Posterior vena cava (tissue), 2 donors: ENCODE measurements at regions not wholly inside any gene's neighbourhood (a gene's known extent, or its start where the extent isn't known, plus 50 kb on each side); places are given as distances from the start of the nearest gene placed in this dataset.

ENCODE experiments used
- DNase-seq: peaks from one replicate; pipeline ENCODE4 v3.0.0-alpha.2; 2020; ENCODE audit warnings: low spot score
- intact Hi-C, 2 donors: fragments of 100-400 bp; cut with DNase I; formaldehyde crosslinking; loops; one replicate each; pipeline versions ENCODE4 v1.14.1 to v1.14.2; 2022 to 2023
- donor health status: DM: yes; HTN: yes; CAD: no.
- donor health status: DM: yes; HTN: yes; CAD: no.

DNA sequence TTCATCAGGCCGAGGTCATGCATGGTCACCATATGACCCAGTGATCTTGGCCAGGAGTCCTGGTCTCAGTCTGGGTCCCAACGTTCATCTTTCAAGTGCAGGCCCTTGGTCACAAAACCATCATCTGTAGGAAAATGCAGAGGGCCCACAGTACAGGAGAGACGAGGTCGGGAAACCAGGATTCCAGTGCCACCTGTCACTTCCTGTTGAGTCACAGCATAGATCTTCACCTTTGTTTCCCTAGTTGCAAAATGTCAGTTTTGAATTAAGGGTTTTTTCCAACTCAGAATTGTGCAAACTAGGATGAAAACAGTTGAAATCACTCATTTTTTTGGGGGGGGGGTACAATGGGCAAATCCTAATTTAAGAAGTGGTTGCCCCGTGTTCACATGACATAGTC, 162.2 kb downstream of the INSIG2 start:
- no peak for DNase-seq
- intact Hi-C loops = no loop called here

DNA sequence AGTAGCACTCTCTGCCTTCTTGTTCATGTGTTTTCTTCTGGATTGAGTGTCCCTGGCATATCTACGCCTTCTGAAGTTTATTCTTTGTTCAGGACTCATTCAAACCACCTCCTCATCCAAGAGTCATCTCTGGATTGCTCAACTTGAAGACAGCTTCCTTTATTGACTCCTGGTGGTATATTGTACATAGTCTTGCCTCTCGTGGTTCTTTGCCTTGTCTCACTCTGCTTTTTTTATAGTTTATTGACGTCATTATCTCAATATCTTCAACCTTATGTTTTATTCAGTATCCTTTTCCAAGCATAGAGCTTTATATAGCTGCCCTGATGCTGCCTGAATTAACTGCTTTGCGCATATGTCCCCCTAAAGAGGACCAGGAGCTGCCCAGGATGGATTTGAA, 161.7 kb downstream of the INSIG2 start:
- DNase-seq = no peak
- intact Hi-C loops = no loop called here

DNA sequence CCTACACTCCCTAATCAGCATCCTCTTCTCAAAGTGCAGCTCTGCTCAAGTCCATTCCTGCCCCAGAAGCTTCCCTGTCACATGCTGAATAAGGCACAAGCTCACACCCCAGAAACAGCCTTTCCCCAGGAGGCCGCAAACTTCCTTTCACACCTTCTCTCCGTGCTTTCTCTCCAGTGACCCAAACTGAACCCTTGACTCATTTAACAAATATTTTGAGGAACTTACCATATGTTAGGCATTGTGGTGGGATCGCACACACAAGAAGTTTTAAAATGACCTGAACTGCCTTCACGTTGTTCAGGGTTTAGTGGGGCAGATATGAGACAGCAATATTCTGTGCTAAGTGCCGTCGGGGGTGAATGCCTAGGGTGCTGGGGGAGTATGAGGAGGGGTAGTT, 161.3 kb downstream of the INSIG2 start:
- no peak for DNase-seq
- intact Hi-C loops = no loop called here

DNA sequence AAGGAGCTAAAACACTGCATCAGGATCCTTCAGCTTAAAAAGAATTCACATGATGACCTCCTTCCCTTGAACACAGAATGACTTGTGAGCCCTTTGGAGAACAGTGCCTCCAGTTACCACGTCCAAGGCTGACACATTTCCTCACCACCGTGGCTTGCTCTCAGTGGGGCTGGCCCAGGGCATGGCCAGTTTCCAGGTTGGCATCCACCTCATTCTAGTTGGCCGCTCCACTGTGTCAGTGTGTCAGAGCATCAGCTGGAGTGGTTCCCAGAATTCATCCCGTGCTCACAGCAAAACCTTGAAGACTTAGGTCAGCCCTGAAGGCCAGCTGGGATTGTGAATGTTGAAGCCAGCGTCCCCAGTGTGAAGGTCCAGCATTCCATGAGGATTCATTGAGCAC, 158.5 kb downstream of the INSIG2 start:
- no peak for DNase-seq
- intact Hi-C loops = no loop called here

DNA sequence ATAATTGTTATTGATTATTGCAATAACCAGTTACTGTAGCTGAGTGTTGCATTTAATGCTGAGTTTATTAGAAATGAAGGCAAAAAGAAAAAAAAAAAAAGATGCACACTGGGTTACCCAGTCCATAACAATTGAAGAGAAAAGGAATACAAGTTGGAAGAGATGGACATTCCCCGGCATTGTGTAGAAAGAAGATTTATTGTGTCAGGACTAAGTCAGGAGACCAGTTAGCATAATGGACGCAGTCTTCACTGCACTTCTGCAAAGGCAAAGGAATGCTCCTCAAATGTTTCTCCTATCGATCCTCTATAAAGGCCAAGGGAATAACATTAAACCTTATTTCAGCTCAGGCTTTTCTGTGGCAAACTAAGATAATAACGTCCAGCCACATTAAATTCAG, 157.8 kb downstream of the INSIG2 start:
- no peak for DNase-seq
- intact Hi-C loops = no loop called here

DNA sequence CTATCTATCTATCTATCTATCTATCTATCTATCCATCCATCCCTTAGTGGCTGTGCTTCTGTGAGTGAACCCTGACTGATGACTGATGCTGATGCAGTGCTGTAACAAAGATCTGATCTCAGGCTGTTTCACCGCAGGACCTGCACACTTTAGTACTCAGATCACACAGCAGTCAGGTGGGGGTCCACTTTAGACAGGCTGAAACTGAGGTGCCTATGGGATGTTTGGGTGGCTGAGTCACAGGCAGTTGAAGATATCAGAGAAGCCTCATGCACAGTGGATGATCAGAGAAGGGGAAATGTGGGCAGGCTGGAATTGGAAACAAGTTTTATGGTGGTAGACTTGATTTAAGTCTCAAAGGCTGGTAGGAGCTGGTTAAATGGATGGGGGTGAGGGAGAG, 156.4 kb downstream of the INSIG2 start:
- no peak for DNase-seq
- intact Hi-C loops = no loop called here

DNA sequence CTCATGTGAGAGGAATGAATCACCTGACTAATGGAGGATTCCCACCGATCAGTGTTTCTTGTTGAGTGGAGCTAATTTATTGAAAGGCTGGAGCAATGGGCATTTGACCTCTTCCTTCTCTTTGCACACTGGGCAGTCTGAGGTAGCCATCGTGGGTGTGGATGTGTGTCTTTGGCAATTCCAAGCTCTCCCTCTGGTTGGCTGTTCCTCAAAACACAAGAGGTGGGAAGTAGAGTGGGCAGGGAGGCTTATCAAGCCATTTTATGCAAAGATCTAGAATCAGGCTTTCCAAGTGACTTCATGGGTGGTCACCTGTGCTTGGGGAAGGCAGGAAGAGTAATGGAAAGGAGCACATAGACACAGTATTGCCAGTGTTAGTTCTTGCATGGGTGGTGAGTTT, 154.8 kb downstream of the INSIG2 start:
- DNase-seq = no peak
- intact Hi-C loops = no loop called here

DNA sequence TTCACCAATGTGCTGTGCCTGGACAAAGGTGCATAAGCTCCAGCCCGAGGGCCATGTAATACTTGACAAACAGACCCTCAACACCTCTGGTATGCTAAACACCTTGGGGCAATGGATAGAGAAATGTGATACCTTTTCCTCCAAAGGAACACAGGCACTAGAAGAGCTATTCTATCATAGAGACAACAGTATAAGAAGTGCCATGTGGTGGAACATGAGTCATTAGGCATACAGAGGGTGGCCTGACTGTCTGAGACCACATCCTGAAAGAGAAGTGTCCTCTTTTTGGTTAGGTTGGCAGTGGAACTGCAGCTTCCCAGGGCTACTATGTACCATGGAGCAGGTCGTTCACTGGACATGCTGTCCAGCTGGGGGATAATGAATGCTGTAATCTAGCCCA, 153.9 kb downstream of the INSIG2 start:
- DNase-seq = no peak
- intact Hi-C loops = no loop called here

DNA sequence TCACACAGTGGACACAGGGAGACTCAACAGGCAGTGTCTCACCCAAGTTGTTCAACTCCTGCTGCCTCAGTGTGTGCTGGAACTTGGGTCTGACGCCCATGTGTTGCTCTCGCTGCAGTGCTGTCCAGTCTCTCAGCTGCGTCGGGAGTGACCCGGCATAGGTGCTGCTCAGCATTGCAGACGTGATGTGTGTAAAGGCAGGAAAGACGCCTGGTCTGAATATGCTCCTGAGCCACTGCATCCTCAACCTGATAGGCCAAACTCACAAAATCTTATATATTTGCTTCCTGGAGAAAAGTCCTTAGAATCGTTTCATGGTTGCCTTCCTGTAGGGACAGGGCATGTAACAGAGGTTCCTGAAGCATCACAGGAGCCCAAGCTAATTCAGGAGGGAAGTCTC, 152.9 kb downstream of the INSIG2 start:
- no peak for DNase-seq
- intact Hi-C loops = loop anchor here in 1 of 2 donors (1.0 kb wide), 1 partner anchor 13 kb away; no protein-coding TSS in a partner anchor

DNA sequence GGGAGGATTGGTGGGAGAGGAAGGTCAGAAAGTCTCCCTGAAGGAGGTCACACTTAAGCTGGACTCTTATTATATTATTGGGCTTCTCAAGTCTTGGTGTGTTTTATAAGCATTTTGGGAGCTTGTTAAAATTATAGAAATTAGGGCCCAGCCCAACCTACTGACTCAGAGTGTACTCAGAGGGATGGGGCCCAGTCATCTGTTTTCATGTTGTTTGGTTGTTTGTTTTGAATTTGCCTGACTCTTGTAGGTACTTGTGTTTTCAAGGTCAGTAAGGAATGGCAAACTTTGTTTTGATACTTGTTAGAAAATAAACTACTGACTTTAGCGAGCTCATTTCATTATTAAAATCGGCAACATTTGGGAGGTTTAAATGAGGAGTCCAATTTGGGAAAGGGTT, 152.0 kb downstream of the INSIG2 start:
- intact Hi-C loops = no loop called here
- no peak for DNase-seq

DNA sequence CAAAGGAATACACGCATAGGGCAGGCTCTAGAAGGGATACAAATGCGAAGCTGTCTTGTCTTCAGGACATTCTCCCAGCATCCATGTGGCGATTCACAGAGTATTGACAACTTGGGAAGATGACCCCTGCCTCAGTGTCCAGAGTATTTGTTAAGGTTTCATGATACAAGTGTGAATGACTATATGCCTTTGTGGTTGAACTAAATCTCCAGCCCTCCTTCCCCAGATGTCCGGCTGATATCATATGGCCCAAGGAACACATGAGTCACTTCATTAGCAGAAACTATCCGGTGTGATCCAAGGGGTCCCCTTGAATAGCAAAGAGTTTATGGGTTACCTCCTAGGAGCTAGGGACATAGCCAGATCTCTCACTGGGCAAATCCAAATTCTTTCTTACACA, 151.0 kb downstream of the INSIG2 start:
- no peak for DNase-seq
- intact Hi-C loops = no loop called here

DNA sequence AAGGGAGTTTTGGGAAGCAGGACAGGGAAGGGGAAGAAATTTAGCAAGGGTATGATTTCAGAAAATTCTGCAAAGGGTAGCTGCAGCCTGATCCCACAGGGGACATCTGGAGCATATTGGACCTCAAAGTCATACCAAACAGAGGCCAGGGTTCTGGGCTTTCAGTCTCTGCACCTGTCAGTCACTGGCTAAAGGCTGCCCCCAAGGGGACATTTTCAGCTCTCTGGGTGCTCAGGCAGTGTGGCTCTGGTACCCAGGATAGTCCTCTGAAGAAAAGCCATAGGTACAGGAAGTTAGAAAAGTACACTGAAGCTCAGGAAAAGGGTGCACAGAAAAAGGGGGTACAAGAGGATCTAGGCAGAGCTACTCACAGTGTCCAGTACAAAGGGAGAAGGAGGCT, 149.2 kb downstream of the INSIG2 start:
- intact Hi-C loops = no loop called here

DNA sequence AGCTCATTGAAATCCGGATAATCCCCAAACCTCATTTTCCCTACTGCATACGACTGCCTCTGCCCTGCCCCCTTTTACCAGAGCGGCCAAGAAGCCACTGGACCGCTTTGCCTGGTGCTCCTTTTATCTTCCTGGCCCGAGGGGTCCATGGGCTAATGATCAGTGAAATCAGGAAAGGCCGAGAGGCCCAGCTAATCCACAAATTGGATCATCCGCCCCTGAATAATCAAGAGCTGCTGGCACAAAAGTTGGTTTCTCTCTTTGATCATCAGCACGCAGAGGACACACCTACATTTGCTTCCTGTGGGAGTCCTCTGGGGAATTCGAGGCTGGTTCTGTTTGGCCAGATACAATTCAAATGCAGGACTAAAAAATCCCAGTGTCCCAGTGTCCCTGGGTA, 144.5 kb downstream of the INSIG2 start:
- no peak for DNase-seq
- intact Hi-C loops = no loop called here

More for the DNA sequence above, 149.2 kb downstream of the INSIG2 start:
- no peak for DNase-seq

DNA sequence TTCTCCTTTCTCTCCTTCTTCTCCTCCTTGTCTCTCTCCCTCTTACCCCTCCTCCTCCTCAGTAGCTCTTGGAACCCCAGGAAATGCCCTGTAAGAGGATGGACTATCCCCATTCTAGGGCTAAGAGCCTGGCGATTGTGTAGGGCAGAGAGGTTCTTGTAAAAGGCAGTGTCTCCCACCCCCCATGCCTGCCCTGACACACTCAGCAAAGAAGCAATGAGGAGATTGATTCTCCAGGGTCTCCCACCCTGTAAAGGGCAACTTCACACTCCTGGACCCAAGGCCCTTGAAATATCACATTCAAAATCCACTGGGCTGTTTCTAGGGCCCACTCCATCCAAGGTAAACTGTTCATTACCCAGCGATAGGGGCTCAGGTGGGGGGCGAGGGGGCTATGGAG, 144.1 kb downstream of the INSIG2 start:
- no peak for DNase-seq
- intact Hi-C loops = no loop called here

DNA sequence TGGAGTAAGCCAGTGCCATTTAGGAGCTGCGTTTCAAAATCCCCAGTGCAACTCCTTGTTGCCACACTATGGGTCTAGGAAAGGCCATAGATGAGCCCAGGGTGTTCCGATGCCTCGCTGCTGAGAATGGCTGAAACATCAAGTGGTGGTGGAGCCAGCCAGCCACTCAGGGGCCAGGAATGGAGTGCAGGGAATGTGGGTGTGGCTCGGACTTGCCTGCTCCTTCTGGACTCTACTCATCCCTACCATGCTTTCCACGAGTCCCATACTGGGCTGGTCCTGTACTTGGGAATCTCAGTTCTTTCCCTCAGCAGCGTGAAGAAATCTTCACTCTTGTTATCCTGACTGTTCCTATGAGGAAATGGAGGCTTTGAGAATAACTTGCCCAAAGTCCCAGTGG, 143.5 kb downstream of the INSIG2 start:
- no peak for DNase-seq
- intact Hi-C loops = no loop called here

DNA sequence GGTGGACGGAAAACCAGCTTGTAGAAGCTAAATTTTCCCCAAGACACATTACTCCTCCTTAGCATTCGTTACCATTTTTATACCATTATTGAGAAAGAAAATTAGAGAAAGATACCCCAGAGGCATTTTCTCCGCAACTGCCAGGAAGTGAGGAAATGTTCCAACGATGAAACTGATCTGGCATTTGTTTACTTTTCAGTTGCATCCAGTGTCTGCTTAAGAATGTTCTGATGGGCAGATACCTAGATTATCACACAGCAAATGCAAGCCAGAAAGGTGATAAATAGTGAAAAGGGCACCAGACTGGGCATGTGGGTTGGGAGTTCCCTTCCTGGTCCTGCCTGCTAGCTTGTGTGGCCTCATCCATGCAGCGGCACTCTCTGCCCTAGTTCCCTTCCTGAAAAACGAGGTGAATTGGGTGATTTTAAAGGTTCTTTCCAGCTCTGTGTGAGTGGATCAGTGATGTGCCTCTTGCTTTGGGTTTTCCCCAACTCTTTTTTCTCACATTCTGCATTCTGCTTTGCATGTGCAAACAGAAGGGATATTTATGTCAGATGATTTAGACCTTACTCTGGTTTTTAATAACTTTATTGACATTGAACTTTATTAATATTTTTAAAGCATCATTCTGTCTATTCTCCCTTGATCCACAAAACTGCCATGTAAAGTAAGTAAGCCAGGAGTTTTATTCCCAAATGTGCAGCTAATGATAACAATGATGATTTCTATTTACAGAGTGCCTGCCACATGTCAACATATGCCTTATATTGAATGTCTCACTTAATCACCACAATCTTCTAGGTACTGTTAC, 139.6 kb downstream of the INSIG2 start:
- intact Hi-C loops = loop anchor here in 1 of 2 donors (5.0 kb wide), 1 partner anchor 629 kb away; no protein-coding TSS in a partner anchor
- DNase-seq = no peak

DNA sequence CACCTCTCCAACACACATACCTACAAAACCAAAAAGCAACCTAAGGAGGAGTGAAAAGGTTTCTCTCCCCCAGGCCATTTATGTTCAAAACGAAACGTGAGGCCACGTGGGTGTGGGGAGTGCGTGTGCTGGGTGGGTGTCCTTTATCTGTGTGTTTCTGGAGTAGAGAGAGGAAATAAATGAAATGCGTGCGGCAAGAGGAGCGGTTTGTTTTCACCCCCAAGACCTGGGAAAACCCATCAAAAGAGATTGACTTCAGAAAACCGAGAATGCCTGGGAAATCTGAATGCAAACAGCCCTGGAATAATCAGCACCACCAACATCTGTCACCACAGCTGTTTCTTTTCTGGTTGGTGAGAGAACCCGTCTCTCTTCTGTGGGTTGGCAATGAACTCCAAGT, 137.4 kb downstream of the INSIG2 start:
- DNase-seq = no peak
- intact Hi-C loops = loop anchor here in 1 of 2 donors (5.0 kb wide), 1 partner anchor 632 kb away; no protein-coding TSS in a partner anchor

DNA sequence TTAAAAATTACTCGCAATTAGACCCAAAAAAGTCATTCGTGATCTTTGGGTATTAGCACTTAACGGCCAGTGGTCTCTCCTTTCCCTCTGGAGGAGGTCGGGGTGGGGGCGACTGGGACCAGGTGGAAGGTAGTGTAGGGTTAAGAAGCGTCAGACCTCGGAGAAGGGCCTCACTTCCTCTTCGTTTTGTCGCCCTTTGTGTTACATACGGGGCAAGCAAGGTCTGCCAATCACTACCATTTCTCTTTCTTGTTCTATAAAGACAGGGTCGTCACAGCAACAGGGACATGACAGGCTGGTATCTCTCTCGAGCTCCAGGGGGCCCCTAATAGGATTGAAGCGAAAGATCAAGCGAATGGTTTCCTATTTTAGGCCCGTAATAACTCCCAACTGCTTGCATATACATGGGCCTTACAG, 136.6 kb downstream of the INSIG2 start:
- intact Hi-C loops = loop anchor here (5.0 kb wide), 2 partner anchors 632 to 637 kb away; no protein-coding TSS in a partner anchor
- no peak for DNase-seq

DNA sequence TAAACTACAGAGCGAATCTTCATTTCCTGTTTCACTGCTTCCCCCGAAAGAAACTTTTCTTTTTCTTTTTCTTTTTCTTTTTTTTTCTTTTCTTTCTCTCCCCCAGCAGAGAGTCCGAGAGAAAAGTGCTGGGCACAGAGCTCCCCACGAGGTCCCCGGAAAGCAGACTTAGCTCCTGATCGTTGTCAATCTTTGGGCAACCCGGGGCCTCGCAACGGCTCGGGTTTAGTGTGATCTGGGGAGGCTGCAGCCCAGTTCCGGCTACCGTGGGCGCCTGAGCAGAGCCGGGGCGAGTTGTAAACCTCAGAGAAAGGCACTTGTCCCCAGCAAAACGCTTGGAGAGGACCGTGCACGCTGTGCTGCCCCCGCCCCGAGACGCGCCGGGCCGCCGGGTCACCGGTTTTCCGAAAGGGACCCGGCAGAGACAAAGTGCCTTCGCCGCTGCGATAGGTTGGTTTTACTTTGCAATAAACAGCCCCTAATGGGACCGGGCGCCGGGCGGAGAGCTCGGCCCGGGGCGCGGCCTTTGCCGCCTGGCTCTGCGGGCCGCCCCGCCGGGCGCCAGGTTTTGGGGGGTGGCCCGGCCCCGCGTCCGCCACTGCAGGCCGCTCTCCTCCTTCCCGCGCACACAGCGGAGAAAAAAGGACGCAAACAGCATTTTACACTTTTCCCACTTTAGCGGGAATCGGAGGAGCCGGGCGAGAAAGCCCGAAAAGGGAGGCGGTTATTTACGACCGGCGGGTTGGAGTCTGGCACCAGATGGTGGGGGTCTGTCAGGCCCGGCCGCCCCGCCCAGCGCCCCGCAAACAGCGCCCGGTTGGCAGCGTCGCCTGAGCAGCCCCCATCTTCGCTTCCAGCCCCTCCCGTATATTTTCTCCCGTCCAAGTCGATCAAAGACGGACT, 136.0 kb downstream of the INSIG2 start:
- DNase-seq = peak; percentile 84

DNA sequence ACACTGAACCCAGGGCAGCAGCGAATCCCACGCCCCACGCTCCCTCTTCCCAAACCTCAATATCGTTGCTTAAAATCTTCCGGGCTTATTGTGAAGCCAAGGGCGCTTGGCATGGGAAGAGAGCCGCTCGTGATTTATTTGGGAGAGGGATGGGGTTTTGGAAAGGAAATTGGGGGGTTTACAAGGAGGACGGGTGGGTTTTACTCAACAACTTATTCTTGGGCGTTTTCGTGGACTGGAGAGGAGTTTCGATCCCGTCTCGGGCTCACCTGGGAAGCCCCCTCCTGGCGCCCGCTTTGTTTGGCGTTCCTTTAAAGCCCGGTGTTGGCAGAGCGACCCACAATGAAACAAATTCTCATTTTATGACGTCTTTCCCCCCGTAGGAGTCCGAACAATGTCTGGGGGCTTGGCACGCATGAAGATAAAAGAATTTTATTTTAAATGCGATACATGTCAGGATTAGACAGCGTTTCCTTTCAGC, 135.3 kb downstream of the INSIG2 start:
- intact Hi-C loops = loop anchor here in 1 of 2 donors (5.0 kb wide), 1 partner anchor 639 kb away; no protein-coding TSS in a partner anchor
- DNase-seq = no peak

More for the DNA sequence above, 136.0 kb downstream of the INSIG2 start:
- intact Hi-C loops = loop anchor here in 1 of 2 donors (5.0 kb wide), 1 partner anchor 638 kb away; no protein-coding TSS in a partner anchor
